ENCODE measurements at regions not wholly inside any gene's neighbourhood (a gene's known extent, or its start where the extent isn't known, plus 50 kb on each side); places are given as distances from the start of the nearest gene placed in this dataset.

GRCh38 chr16:88301886-88302285, 80.9 kb upstream of the ZNF469 start:
- TF ChIP-seq CTCF (IDR thresholded peaks at IDR 0.05) (no peak), POLR2A (IDR thresholded peaks at IDR 0.05) (no peak), EP300 (IDR thresholded peaks at IDR 0.05) (no peak)
